Hepatocyte (in vitro differentiated cells): ENCODE measurements at regions not wholly inside any gene's neighbourhood (a gene's known extent, or its start where the extent isn't known, plus 50 kb on each side); places are given as distances from the start of the nearest gene placed in this dataset.

ENCODE experiments used
- CTCF ChIP-seq: fragments of 200-600 bp; sonication (generic); IDR thresholded peaks from 2 replicates; pipeline ENCODE4 v1.5.1; 2016; ENCODE audit warnings: antibody characterized with exemption, mild to moderate bottlenecking; ENCODE audit not compliant: poor library complexity
- EZH2 ChIP-seq: fragments of 200-600 bp; sonication (generic); IDR thresholded peaks from 2 replicates; pipeline ENCODE4 v1.6.1; 2016; ENCODE audit warnings: antibody characterized with exemption, mild to moderate bottlenecking, borderline replicate concordance
- EZH2phosphoT487 ChIP-seq: fragments of 200-600 bp; sonication (generic); IDR thresholded peaks from one replicate; pipeline ENCODE4 v1.6.1; 2018; ENCODE audit warnings: antibody characterized with exemption, mild to moderate bottlenecking, low read depth, moderate library complexity; ENCODE audit not compliant: unreplicated experiment, severe bottlenecking

GRCh38 chrX:68982476-68982875 is 153.7 kb downstream of the EFNB1 start:
- TF ChIP-seq CTCF, result no peak
- TF ChIP-seq EZH2, result no peak
- TF ChIP-seq EZH2phosphoT487, result no peak
